NCI-H146 (cell line): ENCODE measurements at regions not wholly inside any gene's neighbourhood (a gene's known extent, or its start where the extent isn't known, plus 50 kb on each side); places are given as distances from the start of the nearest gene placed in this dataset.

ENCODE experiments used
- DNase-seq: peaks from one replicate; lab custom pipeline; 2025; lab: John Stamatoyannopoulos, UW

DNA sequence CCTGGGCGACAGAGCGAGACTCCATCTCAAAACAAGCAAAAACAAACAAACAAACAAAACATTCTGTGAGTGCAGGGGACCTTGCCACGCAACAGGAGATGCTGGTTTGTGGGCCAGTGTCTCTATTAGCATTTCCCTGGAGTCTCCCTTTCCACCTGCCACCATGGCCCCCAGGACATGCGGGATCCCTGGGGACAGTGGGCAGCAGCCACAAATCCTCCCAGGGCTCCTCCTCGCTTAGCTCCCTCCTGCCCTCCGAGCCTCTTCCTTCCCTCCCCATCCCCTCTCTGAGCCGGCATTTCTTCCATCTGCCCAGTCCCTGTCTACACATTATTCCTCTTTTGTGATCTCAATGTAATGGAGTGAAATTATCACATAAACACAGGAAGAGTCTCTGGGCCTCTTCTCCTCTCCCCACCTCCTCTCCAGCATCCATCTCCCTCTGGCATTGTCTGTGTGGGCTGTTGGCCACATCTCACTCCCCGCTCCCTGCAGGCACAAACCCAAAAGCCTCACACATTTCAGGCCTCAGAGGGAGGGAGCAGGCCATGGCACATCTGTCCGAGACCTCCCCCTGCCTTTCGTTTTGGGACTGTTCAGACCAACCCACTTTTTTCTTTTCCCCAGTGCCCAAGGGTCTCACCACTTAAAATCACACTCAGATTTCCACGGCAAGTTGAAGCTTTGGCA lies 144.3 kb downstream of the MIS18A start:
- DNase-seq = no peak

- peak; percentile 45 for DNase-seq
These were observed 146.0 kb downstream of the MIS18A start for GRCh38 chr21:32132881-32133280.

DNA sequence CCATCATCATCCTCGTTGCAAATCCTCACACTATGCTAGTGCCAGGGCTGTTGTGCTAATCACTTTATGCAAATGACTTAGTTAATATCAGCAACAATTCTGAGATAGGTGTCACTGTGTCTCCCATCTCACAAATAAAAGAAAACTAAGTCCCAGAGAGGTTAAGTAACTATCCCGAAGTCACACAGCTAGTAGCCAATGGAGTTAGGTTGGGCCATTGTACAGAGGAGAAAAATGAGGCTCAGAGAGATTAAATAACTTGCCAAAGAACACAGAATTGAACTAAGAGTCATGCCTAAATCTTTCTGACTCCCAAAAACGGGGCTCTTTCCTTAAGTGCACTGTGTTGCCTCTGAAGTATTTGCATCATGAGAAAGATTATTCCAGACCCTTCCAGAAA lies 146.4 kb downstream of the MIS18A start:
- no peak for DNase-seq

GRCh38 chr21:32131960-32132359 lies 146.9 kb downstream of the MIS18A start:
- DNase-seq = no peak

- no peak for DNase-seq
These were observed 147.7 kb downstream of the MIS18A start for GRCh38 chr21:32131164-32131563.

GRCh38 chr21:32130031-32130891 lies 148.6 kb downstream of the MIS18A start:
- no peak for DNase-seq

DNA sequence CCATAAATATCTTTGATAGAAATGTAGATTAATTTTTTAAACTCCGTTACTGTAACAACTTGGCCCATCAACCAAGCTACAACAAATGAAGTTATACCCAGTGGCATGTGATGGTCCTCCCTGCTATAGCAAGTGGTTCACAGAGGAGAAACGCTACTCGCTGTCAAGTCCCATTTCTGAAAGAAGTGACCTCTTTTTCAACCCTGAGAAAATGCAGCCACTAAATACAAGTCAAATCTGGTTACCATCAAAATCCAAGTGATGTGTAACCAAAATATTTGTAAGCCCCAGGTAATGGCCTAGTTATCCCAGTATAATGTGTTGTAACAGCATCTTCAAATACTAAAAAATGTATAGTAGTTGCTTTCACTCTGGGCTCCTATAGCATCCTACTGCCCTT lies 151.8 kb downstream of the MIS18A start:
- DNase-seq = no peak

DNA sequence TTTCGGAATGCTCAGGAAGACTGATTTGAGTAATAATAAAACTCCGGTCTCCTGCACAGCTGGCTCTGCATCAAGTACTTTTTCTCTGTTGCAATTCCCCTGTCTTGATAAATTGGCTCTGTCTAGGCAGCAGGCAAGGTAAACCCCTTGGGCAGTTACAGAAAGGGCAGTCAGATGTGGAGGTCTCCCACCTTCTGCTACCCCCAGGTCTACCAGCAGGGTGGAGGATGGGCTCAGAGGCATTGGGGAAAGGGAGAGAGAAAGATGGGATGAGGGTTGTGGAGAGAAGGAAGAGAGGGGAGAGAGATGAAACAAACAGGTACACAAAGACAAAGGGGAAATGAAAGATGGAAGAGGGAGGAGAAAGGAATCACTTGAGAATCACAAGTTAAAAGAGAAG lies 156.8 kb downstream of the MIS18A start:
- DNase-seq = no peak

DNA sequence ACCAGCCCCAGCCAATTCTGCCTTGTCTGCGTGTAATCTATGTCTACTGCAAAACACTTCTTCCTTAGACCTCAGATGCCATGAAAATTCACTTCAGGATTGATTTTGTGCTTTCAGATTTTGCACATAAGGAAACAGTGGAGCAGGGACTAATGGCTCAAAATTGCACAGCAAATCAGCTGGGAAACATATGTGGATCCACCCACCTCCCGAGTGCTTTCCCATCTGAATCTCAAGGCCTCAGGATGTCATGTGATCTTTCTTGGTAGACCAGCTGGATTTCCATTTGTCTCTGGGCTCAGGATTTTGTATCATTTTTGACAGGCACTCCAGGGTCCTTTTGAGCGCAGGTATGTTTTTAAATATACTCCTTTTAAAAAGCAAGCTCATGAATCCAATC lies 158.6 kb downstream of the MIS18A start:
- DNase-seq = no peak

- DNase-seq = no peak
These were observed 159.0 kb downstream of the MIS18A start for GRCh38 chr21:32119811-32120210.

DNA sequence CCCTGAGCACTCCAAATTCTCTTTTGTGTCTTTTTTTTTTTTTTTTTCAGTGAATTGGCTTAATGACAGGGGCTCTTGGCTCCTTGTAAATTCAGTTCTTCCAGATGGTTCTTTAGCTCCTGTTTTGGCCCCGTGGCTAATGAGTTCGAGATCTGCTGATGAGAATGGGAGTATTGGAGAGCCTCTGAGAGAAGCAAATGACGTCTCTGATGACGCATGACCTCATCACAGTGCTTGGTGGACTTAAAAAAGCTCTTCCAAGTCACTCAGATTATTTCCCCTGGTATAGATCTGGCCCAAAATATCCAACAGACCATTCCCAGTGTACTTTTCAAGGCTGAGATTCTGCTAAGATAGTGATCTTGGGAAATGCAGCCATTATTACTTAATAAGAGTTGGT lies 159.5 kb downstream of the MIS18A start:
- DNase-seq = no peak

DNA sequence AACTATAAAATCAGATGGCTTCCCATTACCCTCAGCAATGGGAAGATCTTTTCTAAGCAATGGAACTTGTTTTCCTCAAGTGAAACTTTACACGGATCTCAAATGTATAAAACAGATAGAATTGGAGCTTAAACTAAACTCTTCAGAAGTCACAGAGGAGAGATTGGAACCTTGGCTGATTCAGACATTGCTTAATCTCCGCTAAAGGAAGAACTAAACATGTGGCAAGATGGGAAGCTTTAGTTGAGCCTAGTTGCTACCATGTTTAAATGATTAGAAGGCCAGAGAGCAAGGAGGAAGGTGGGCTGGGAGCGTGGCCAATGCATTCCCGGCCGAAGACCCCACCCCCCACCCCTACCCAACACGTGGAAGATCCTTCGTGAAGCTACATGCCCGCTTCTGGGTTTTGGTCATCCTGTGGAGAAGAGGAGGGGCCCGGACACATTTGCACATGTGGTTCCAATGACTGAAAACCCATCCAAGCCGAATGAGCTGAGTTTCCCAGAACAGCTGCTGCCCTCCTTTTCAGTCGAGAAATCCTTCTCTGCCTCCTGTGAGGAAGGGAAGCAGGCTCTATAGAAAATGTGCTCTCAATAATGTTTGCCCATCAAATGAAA lies 164.3 kb downstream of the MIS18A start:
- no peak for DNase-seq

GRCh38 chr21:32113486-32113885 lies 165.4 kb downstream of the MIS18A start:
- DNase-seq = no peak

DNA sequence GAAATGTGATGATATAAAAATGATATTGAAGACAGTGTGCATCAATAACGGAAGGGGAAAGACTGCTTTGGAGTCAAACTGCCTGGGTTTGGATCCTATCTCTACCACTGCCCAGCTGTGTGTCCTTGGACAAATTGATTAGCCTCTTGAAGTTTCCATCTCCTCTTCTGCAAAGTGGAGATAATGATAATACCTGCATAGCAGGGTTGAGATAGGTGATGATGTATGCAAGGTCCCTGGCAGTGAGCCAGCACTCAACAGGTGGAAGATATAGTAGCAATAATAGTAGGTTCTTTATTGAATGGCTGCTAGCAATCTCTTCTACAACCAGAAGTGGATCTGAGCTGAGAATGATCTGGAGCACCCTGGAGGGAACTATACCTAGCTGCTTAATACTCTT lies 166.7 kb downstream of the MIS18A start:
- peak; percentile 70 for DNase-seq

- no peak for DNase-seq
These were observed 170.3 kb downstream of the MIS18A start for GRCh38 chr21:32108566-32108965.

DNA sequence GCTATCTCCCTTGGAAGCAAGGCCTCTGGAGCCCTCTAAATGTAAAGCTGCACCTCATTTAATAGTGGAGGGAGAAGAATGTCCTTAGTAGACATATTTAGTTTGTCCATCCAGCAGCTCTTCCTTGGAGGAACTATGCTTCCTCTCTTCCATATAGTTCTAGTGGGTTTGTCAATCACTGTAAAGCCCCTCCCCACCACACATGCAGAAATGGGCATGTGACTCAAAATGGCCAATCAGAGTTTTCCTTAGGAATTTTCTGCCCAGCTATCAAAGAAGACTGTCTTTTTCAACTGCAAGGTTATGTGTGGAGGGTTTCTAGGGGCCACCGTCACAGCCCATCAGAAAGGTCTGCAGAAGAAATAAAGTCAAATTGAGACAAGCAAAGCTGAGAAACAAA lies 175.5 kb downstream of the MIS18A start:
- DNase-seq = no peak

- no peak for DNase-seq
These were observed 176.4 kb downstream of the MIS18A start for GRCh38 chr21:32102426-32102825.

DNA sequence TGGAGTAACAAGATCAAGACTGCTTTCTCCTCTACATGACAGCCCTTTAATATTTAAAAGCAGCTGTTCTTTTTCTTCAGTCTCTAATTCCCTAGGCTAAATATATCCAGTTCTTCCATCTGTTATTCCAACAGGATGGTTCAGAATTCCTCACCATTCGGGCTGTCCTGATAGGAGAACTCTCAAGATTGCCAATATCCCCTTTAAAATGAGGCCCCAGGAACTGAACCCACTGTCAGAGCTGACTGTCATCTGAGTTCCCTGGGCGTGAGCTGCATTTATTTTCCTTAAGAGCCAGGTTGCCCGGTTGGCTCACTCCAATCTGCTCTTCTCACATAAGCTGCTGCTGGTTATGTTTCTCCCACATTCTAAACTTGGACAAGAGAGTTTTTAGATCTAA lies 177.6 kb downstream of the MIS18A start:
- no peak for DNase-seq

DNA sequence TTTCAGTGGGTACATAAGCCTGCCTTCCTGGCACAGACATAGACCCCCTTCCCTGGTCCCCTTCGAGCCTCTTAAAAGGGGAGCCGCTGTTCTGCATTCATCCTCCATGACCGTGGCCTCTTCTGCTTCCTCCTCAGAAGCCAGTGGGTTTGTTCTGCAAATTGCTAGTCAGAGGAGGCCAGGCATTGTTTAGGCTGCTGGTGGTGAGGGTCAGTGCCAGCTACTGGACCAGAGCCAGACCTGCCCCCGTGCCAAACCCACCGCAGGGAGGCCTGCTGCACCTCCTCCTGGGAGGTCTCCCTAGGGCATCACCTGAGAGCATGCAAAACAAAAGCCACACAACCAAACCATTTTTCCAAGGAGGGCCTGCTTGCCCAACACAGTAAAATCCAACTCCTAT lies 178.4 kb downstream of the MIS18A start:
- peak; percentile 40 for DNase-seq

- peak; percentile 33 for DNase-seq
These were observed 178.9 kb downstream of the MIS18A start for GRCh38 chr21:32099812-32100416.

DNA sequence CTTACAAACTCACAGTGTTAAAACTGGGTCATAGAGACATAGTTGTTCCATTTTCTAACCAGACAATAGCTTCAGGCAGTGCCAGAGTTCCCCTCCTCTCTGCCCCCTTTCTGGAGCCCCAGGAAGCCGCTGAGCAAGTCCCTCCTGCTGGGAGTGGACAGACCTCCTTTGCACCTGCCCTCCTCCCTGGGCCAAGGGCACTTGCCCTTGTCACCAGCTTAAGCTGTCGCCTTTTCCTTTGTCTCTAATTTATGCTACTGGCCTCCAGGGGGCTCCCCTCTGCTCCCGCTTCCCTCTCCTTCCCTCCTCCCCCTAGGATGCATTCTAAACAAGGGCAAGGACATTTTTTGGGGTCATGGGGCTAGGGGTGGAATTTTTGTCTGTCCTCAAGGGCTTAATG lies 182.4 kb downstream of the MIS18A start:
- peak; percentile 81 for DNase-seq

- no peak for DNase-seq
These were observed 184.0 kb downstream of the MIS18A start for GRCh38 chr21:32094804-32095203.
